Stimulated activated CD4-positive, alpha-beta T cell treated with anti-CD3 and anti-CD28 coated beads, TNF-alpha, amount 100 ng/mL, for 48 hours (primary cell): ENCODE measurements at regions not wholly inside any gene's neighbourhood (a gene's known extent, or its start where the extent isn't known, plus 50 kb on each side); places are given as distances from the start of the nearest gene placed in this dataset.
"Not testable (repeated sequence)": the region's sequence is repeated elsewhere in the genome, so short reads cannot be mapped to it uniquely, and the experiment has no call there.

ENCODE experiments used
- DNase-seq, 3 donors: peaks; one replicate each; pipeline ENCODE4 v3.0.0-alpha.2; 2020; ENCODE audit warnings: low read depth in 3 of 3

DNA sequence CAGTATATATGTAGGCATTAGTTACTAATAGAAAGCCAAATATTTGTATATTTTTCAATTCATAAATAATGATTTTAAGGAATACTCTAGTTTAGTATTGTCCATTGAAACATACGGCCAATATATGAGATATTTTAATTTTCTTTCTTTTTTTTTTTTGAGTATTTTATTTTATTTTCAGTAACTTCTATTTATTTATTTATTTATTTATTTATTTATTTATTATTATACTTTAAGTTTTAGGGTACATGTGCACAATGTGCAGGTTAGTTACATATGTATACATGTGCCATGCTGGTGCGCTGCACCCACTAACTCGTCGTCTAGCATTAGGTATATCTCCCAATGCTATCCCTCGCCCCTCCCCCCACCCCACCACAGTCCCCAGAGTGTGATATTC, 2007.1 kb upstream of the CDH6 start:
- DNase-seq: not testable (repeated sequence)

- DNase-seq: no peak
Measured at GRCh38 chr5:29185558-29185957, 2007.9 kb upstream of the CDH6 start.

DNA sequence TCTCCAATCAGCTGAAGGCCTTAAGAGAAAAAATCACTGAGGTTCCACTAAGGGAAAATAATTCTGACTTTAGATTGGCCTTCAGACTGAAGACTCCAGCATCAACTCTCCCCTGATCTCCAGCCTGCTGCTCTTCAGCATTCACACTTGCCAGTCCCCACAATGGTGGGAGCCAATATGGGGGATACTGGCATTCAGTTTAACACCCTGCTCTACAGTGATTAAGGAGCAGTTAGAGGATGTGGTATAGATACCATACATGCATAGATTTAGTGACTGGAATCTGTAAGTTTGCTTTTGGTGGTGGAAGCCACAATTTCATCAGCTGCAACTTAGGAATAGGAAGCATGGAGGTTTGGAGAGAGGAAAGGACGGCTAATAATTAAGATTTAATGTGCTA, 2017.7 kb upstream of the CDH6 start:
- no peak for DNase-seq

DNA sequence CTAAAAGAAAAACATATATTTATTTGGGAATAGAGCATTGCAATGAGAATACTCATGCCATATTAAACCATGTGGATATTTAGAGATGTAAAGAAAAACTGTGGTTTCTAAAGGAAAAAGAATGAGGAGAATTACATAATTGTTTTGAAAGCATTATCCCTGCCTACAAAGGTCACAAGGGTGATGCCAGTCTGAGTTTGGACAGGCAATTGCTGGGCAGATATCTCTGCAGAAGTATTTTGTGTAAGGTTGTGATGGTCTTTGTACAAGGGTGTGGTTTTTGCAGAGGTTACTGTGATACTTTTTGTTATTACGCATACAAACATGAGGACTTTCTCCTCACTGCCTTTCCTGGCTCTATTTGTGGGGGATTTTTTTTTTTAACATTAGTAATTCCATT, 2022.9 kb upstream of the CDH6 start:
- DNase-seq: no peak

DNA sequence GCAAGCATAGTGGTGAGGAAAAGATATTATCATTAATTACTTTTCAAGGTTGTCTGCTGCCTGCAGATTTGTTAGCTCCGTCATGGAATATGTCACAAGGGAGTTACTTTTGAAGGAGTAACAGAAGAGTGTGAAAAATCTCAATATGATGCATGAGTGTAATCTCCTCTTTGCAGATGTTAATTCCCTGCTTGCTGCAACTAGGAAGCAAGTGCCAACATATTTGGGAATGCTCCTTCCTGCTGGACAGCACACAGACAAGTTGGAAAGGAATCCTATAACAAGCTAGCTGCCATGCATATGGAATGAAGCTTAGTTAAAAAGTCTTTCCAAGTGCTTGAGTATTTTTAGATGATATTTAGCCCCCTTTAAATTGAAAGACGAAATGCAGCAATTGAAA, 2023.6 kb upstream of the CDH6 start:
- no peak for DNase-seq

DNA sequence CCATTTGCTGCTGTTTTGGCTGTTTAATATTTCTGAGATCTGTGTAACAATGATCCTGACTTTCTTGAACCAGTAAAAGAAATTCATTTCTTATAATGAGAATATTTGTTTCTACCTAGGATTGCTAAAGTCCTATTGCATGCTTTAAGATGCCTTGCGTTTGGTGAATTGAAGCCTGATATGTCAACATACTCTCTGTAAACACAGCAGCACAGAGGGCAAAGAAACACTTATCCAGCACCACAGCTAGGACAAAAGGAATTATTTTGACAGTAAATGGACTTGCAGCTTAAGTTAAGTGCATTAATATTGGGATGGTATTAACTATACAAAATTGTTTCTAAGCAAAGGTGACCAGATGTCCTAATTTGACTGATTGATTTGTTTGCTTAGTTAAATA, 2031.2 kb upstream of the CDH6 start:
- DNase-seq: no peak

DNA sequence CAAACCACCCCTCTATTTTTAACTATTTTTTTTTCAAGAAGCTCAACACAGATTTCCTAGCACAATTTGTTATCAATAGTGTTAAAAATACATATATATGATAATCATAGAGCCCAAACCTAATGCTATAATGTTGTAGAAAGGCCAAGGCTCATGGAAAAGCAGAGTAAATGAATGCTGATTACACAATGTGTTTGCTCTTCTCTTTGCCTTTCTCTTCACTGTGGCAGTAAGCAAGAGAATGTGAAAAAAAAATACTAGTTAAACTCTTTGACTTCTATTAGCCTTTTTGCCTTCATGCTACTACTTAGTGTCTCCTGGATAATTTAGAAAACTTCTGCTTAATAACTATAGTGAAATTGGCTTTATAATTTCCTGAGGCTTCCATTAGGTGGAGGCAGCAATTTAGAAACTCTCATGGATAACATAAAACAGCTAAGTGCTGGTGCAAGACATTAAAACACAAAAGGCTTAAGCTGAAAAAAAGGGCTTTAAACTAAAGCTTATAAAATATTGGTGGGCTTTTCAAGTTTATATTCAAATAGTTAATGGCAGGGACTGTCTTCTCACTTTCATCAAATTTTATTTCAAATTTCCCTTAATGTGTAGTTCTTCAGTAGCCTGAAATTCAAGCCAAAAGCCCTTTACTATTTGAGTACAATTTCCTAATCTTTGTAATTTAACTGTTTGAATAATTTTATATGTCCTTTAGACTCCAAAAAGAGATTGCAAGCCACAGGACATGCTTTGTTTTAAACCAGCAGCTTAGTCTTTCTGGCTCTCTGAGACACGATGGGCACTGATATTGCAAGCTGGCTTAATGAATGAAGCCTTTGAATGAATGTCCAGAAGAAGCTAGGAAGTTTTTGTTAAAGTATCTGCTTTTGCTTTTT, 2031.8 kb upstream of the CDH6 start:
- DNase-seq: no peak

- DNase-seq: no peak
Measured at GRCh38 chr5:29157975-29158374, 2035.5 kb upstream of the CDH6 start.

DNA sequence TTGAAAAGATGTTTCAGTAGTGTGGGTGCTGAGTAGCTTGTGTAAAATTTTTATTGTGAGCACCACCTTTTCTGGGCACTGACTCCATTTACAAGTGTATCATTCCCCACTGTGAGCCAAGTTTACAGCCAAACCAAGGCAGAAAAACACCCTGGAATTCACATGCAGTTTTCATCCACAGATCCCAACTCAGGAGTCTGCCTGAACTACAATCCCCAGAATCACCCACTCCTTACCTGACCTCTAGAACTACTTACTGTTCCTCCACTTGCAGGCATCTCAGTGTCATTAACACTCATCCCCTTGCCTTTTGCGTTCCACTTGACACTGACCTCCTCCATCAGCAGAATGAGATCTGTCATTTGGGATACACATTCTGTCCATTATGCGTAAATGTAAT, 2042.6 kb upstream of the CDH6 start:
- no peak for DNase-seq

- DNase-seq: no peak
Measured at GRCh38 chr5:29148581-29148980, 2044.9 kb upstream of the CDH6 start.

DNA sequence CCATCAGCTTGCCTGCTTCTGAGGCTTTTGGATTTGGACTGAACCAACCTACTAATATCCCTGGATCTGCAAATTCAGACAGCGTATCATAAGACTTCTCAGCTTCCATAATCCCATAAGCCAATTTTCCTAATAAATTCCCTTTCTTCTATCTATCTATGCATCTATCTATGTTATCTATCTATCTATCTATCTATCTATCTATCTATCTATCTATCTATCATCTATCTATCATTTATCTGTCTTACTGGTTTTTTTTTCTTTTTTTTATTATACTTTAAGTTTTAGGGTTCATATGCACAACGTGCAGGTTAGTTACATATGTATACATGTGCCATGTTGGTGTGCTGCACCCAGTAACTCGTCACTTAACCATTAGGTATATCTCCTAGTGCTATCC, 2045.4 kb upstream of the CDH6 start:
- no peak for DNase-seq

GRCh38 chr5:29143266-29143665, 2050.2 kb upstream of the CDH6 start:
- no peak for DNase-seq

GRCh38 chr5:29134418-29134817, 2059.1 kb upstream of the CDH6 start:
- DNase-seq: no peak

DNA sequence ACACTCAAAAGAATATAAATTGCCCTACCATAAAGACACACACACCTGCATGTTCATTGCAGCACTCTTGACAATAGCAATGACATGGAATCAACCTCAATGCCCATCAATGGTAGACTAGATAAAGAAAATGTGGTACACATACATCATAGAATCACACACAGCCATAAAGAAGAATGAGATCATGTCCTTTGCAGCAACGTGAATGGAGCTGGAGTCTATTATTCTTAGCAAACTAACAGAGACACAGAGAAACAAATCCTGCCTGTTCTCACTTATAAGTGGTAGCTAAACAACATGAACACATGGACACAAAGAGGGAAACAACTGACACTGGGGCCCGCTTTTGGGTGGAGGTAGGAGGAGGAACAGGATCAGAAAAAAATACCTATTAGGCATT, 2062.2 kb upstream of the CDH6 start:
- no peak for DNase-seq

DNA sequence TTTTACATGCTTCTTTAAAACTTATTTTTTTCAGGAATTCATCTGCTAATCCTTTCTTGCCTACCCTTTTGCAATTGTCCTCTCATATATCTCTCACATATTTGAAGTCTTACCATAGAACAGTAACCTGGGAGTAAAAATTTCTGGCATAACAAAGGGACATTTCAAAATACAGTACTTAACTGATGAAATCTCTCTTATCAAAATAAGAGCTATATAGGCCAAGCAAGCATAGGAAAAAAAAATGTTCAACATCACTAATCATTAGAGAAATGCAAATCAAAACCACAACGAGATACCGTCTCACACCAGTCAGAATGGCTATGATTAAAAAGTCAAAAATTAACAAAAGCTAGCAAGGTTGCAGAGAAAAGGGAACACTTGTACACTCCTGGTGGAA, 2062.7 kb upstream of the CDH6 start:
- DNase-seq: no peak

DNA sequence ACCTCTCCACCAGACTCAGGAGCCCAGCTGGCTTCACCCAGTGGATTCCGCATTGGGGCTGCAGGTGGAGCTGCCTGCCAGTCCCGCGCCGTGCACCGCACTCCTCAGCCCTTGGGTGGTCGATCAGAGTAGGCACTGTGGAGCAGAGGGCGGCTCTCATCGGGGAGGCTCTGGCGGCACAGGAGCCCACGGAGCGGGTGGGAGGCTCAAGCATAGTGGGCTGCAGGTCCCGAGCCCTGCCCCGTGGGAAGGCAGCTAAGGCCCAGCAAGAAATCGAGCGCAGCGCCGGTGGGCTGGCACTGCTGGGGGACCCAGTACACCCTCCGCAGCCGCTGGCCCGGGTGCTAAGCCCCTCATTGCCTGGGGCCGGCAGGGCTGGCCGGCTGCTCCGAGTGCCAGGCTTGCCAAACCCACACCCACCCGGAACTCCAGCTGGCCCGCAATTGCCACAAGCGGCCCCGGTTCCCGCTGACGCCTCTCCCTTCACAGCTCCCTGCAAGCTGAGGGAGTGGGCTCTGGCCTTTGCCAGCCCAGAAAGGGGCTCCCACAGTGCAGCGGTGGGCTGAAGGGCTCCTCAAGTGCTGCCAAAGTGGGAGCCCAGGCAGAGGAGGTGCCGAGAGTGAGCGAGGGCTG, 2065.8 kb upstream of the CDH6 start:
- DNase-seq: not testable (repeated sequence)

DNA sequence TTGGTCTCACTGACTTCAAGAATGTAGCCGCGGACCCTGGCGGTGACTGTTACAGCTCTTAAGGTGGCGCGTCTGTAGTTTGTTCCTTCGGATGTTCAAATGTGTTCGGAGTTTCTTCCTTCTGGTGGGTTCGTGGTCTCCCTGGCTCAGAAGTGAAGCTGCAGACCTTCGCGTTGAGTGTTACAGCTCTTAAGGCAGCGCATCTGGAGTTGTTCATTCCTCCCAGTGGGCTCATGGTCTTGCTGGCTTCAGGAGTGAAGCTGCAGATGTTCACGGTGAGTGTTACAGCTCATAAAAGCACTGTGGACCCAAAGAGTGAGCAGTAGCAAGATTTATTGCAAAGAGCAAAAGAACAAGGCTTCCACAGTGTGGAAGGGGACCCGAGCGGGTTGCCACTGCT, 2067.0 kb upstream of the CDH6 start:
- not testable (repeated sequence) for DNase-seq

DNA sequence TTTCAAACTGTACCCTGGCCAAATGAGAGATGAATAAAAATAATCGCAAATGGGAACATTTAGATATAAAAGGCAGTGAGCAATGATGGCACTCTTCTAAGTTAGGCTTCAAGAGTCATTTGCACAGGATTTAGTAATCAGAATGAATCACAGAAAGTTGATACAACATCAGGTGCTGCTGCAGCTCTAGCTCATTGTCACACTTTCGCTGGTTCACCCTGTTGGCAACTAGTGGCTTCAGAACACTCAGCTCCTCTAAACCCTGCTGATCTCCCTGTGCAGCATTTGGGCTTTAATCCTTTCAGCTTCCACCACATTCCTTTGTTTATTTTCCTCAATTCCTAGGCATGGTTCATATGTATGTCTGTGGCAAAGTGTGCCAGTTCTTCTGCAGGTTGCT, 2071.2 kb upstream of the CDH6 start:
- DNase-seq: no peak

GRCh38 chr5:29114331-29114768, 2076.0 kb upstream of the CDH9 start:
- no peak for DNase-seq

DNA sequence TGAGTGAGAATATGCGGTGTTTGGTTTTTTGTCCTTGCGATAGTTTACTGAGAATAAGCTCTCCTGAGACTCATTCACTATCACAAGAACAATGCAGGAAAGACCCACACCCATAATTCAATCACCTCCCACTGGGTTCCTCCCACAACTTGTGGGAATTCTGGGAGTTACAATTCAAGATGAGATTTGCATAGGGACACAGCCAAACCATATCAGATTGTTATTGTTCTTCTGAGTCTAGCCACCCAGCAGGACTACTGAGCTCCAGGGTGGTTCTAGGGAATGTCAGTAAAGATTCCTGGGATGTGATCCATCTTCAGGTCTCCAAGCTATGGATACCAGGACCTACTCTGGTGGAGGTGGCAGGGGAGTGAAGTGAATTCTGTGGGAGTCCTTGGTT, 2075.1 kb upstream of the CDH9 start:
- DNase-seq: no peak

GRCh38 chr5:29099585-29099984, 2061.2 kb upstream of the CDH9 start:
- DNase-seq: no peak

DNA sequence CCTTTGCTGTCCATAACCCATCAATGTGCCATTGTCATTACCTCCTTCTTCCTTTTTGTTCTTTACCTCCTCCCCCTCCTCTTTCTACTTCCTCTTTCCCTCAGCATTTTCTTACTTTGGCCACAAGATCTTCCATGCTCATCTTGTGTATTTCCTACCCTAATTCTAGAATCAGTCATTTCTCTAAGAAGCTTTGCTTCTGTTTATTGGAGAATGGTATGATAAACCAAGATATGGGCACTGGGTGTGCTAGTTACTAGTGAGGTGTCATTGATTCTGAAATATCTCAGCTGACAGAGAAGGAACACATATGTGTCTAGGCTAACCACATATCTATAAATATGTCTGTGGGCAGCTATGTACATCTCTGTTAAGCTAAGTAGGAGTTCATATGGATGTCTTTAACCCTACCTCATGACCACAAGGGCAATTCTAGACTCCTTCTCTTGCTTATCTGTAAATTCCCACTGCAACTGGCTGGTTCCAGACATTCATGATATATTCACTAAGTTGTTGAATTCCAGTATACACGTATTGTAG, 2051.3 kb upstream of the CDH9 start:
- no peak for DNase-seq

DNA sequence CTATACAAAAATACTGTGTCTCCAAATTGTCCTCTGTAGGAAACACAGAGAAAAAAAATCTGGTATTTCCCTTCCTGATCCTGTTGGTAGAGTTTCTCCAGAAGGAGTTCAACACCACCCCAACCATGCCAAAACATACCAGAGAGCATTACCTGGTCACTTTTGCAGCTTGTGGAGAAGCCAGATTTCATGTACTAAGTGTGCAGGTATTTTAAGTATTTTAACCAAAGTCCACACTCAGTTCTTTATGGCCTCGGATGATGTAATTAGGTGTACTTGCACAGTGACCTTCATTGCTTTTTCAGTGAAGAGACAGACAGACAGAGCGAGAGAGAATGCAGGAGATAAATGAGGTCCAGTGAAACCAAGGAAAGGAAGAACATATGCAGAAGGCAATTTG, 2046.8 kb upstream of the CDH9 start:
- DNase-seq: no peak
